ENCODE measurements at regions not wholly inside any gene's neighbourhood (a gene's known extent, or its start where the extent isn't known, plus 50 kb on each side); places are given as distances from the start of the nearest gene placed in this dataset. TPM values are rescaled to one million over a fixed set of nuclear protein-coding genes. Genes with fewer than 3 reads are reported as not detected.

DNA sequence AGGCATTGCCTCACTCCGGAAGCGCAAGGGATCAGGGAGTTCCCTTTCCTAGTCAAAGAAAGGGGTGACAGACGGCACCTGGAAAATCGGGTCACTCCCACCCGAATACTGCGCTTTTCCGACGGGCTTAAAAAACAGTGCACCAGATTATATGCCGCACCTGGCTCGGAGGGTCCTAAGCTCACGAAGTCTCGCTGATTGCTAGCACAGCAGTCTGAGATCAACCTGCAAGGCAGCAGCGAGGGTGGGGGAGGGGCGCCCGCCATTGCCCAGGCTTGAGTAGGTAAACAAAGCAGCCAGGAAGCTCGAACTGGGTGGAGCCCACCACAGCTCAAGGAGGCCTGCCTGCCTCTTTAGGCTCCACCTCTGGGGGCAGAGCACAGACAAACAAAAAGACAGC lies 63.7 kb upstream of the CDH2 start (continued):
- peak; percentile 15 for TF ChIP-seq YY1 (IDR thresholded peaks at IDR 0.05; ENCODE audit: insufficient read depth, insufficient replicate concordance, low read depth, low read length)
- TF ChIP-seq, protein P1, sequence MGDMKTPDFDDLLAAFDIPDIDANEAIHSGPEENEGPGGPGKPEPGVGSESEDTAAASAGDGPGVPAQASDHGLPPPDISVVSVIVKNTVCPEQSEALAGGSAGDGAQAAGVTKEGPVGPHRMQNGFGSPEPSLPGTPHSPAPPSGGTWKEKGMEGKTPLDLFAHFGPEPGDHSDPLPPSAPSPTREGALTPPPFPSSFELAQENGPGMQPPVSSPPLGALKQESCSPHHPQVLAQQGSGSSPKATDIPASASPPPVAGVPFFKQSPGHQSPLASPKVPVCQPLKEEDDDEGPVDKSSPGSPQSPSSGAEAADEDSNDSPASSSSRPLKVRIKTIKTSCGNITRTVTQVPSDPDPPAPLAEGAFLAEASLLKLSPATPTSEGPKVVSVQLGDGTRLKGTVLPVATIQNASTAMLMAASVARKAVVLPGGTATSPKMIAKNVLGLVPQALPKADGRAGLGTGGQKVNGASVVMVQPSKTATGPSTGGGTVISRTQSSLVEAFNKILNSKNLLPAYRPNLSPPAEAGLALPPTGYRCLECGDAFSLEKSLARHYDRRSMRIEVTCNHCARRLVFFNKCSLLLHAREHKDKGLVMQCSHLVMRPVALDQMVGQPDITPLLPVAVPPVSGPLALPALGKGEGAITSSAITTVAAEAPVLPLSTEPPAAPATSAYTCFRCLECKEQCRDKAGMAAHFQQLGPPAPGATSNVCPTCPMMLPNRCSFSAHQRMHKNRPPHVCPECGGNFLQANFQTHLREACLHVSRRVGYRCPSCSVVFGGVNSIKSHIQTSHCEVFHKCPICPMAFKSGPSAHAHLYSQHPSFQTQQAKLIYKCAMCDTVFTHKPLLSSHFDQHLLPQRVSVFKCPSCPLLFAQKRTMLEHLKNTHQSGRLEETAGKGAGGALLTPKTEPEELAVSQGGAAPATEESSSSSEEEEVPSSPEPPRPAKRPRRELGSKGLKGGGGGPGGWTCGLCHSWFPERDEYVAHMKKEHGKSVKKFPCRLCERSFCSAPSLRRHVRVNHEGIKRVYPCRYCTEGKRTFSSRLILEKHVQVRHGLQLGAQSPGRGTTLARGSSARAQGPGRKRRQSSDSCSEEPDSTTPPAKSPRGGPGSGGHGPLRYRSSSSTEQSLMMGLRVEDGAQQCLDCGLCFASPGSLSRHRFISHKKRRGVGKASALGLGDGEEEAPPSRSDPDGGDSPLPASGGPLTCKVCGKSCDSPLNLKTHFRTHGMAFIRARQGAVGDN (CRISPR knock-in tag; IDR thresholded peaks at IDR 0.05) = 0 out of 2 replicates have a peak, but pooled peaks have one; percentile 18

DNA sequence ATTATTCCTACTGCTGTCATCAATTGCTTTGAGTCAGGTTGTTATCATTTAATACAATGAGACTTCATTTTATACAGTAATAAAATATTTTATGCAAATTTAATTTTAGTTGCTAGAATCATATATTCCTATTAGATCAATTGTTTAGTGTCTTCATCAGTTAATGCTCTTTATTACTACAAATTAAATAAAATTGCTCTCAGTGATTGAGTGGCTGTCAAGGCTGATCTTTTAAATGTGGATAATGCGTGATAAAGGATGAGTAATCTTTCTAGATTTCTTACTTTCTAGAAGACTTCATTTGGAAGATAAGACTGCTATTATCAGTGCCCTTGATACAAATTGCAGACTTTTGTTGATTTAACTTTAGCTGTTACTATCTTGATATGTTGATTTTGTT lies 59.6 kb upstream of the CDH2 start:
- no peak for ATAC-seq
- TF ChIP-seq SMARCC2 (IDR thresholded peaks at IDR 0.05) = no peak
- Histone ChIP-seq H3K27ac (ENCODE audit: extremely low read length, insufficient read depth, low read length) (no peak overlapping the region), H2AFZ (ENCODE audit: low read length) (no peak overlapping the region), H3K9ac (ENCODE audit: insufficient read depth, low read depth, low read length) (no peak overlapping the region), H3K79me2 (ENCODE audit: insufficient read depth, low read length) (no peaks in the 10 kb centered on the region), H3K4me2 (ENCODE audit: low read depth, low read length) (no peak overlapping the region), H3K27me3 (ENCODE audit: control insufficient read depth in 1 of 2, insufficient read depth in 2 of 2, low read length in 2 of 2) (no peaks in the 10 kb centered on the region), H3K4me1 (ENCODE audit: insufficient read depth, low read length) (no peaks in the 10 kb centered on the region), H3K9me3 (ENCODE audit: low read length) (no peaks in the 10 kb centered on the region), H3K4me3 (replicated peaks in 1 of 3; ENCODE audit: insufficient read depth in 1 of 3, low read depth in 2 of 3, low read length in 3 of 3) (no peak overlapping the region), H4K20me1 (ENCODE audit: insufficient read depth, low read length) (no peaks in the 10 kb centered on the region), H3K36me3 (replicated peaks in 1 of 2; ENCODE audit: control insufficient read depth in 1 of 2, insufficient read depth in 2 of 2, low read length in 2 of 2) (no peaks in the 10 kb centered on the region)
- in situ Hi-C loops (cut with HindIII; ENCODE audit: extremely low pct_ligation_motif_present, low pct_unique_long_range_greater_than_20kb) (no loop called here), intact Hi-C loops (cut with micrococcal nuclease; ENCODE audit: unreplicated experiment) (no loop called here)
- no peak for FAIRE-seq
- no TSS peak for BruUV-seq (replicated peaks)
- POLR2A ChIA-PET = no interaction called here
- 3% methylated on average over 1 of the region's 1 CpG for WGBS (ENCODE audit: low lambda C conversion rate)
- DNase-seq (ENCODE audit: low spot score) = no peak
- CTCF ChIA-PET (ENCODE audit: low intra/inter-chr PET ratio, low total read pairs) = no interaction called here

MicroRNAs in the stretch of these regions (microRNA counts, 767-probe panel; counts per million panel counts)
- microRNA hsa-miR-302f = not detected

Small RNAs in the stretch of these regions (microRNA-seq; reads per million reads assigned to microRNA genes)
- not detected for gene MIR302F

Small RNAs in the stretch of these regions (small RNA-seq; reads per million reads assigned to genes)
- gene AC023932.1 (ENCODE audit: insufficient read depth in 2 of 3, insufficient read length in 3 of 3, low read depth in 2 of 3, low replicate concordance in 1 of 3) (0 reads per million in 3 experiments), gene AC105245.1 (ENCODE audit: insufficient read depth in 2 of 3, insufficient read length in 3 of 3, low read depth in 2 of 3, low replicate concordance in 1 of 3) (0 reads per million in 3 experiments), gene RNU6-408P (ENCODE audit: insufficient read depth in 2 of 3, insufficient read length in 3 of 3, low read depth in 2 of 3, low replicate concordance in 1 of 3) (0 reads per million in 3 experiments)
